ENCODE measurements at regions not wholly inside any gene's neighbourhood (a gene's known extent, or its start where the extent isn't known, plus 50 kb on each side); places are given as distances from the start of the nearest gene placed in this dataset.

GRCh38 chr10:9230625-9231024 lies 1176.1 kb downstream of the GATA3 start:
- Histone ChIP-seq H3K4me1 (peaks cover 7% of the 10 kb centered on the region), H3K27ac (no peak overlapping the region), H3K27me3 (no peaks in the 10 kb centered on the region), H3K9me3 (no peaks in the 10 kb centered on the region), H3K36me3 (no peaks in the 10 kb centered on the region), H3K4me3 (no peak overlapping the region)
- TF ChIP-seq POLR2A (IDR thresholded peaks at IDR 0.05): no peak
- TF ChIP-seq CTCF (IDR thresholded peaks at IDR 0.05): no peak
- TF ChIP-seq POLR2AphosphoS5 (IDR thresholded peaks at IDR 0.05; ENCODE audit: insufficient read depth in 1 of 2, low read depth in 1 of 2): no peak
- intact Hi-C loops (cut with DNase I): no loop called here
- no peak for DNase-seq (ENCODE audit: extremely low spot score in 2 of 2)

GRCh38 chr10:9234191-9234590 lies 1179.7 kb downstream of the GATA3 start:
- no peaks in the 10 kb centered on the region for H3K27me3 ChIP-seq
- intact Hi-C loops (cut with DNase I): no loop called here
- DNase-seq (ENCODE audit: extremely low spot score in 2 of 2): no peak

GRCh38 chr10:9238041-9238440 lies 1183.6 kb downstream of the GATA3 start:
- no peaks in the 10 kb centered on the region for H3K36me3 ChIP-seq
- H3K27ac ChIP-seq: no peak overlapping the region
- H3K27me3 ChIP-seq: no peaks in the 10 kb centered on the region
- no peak overlapping the region for H3K4me3 ChIP-seq
- H3K4me1 ChIP-seq: no peaks in the 10 kb centered on the region
- intact Hi-C loops (cut with DNase I): no loop called here
- no peak for TF ChIP-seq POLR2AphosphoS5 (IDR thresholded peaks at IDR 0.05; ENCODE audit: insufficient read depth in 1 of 2, low read depth in 1 of 2)
- TF ChIP-seq CTCF (IDR thresholded peaks at IDR 0.05): no peak
- TF ChIP-seq POLR2A (IDR thresholded peaks at IDR 0.05): no peak
- H3K9me3 ChIP-seq: no peaks in the 10 kb centered on the region
- no peak for DNase-seq (ENCODE audit: extremely low spot score in 2 of 2)

More at GRCh38 chr10:9234191-9234590, 1179.7 kb downstream of the GATA3 start:
- Histone ChIP-seq H3K9me3 (no peaks in the 10 kb centered on the region), H3K4me3 (no peak overlapping the region), H3K4me1 (no peaks in the 10 kb centered on the region), H3K36me3 (no peaks in the 10 kb centered on the region), H3K27ac (no peak overlapping the region)
- TF ChIP-seq POLR2A (IDR thresholded peaks at IDR 0.05) (no peak), CTCF (IDR thresholded peaks at IDR 0.05) (no peak), POLR2AphosphoS5 (IDR thresholded peaks at IDR 0.05; ENCODE audit: insufficient read depth in 1 of 2, low read depth in 1 of 2) (no peak)

GRCh38 chr10:9239298-9239697 lies 1184.8 kb downstream of the GATA3 start:
- DNase-seq (ENCODE audit: extremely low spot score in 2 of 2): no peak
- Histone ChIP-seq H3K4me1 (no peaks in the 10 kb centered on the region), H3K4me3 (no peak overlapping the region), H3K9me3 (no peaks in the 10 kb centered on the region), H3K27me3 (no peaks in the 10 kb centered on the region), H3K27ac (no peak overlapping the region), H3K36me3 (no peaks in the 10 kb centered on the region)
- no peak for TF ChIP-seq POLR2A (IDR thresholded peaks at IDR 0.05)
- no peak for TF ChIP-seq POLR2AphosphoS5 (IDR thresholded peaks at IDR 0.05; ENCODE audit: insufficient read depth in 1 of 2, low read depth in 1 of 2)
- TF ChIP-seq CTCF (IDR thresholded peaks at IDR 0.05): no peak
- intact Hi-C loops (cut with DNase I): no loop called here

GRCh38 chr10:9243941-9244411 lies 1189.5 kb downstream of the GATA3 start:
- H3K27ac ChIP-seq: no peak overlapping the region
- H3K4me3 ChIP-seq: no peak overlapping the region
- TF ChIP-seq POLR2A (IDR thresholded peaks at IDR 0.05) (no peak), CTCF (IDR thresholded peaks at IDR 0.05) (no peak), POLR2AphosphoS5 (IDR thresholded peaks at IDR 0.05; ENCODE audit: insufficient read depth in 1 of 2, low read depth in 1 of 2) (no peak)
- no peaks in the 10 kb centered on the region for H3K27me3 ChIP-seq
- intact Hi-C loops (cut with DNase I): loop anchor here (2.0 kb wide), 1 partner anchor 53 kb away; no protein-coding TSS in a partner anchor
- no peaks in the 10 kb centered on the region for H3K4me1 ChIP-seq
- no peak for DNase-seq (ENCODE audit: extremely low spot score in 2 of 2)
- H3K36me3 ChIP-seq: no peaks in the 10 kb centered on the region
- H3K9me3 ChIP-seq: no peaks in the 10 kb centered on the region
